Panc1 (cell line): ENCODE measurements at regions not wholly inside any gene's neighbourhood (a gene's known extent, or its start where the extent isn't known, plus 50 kb on each side); places are given as distances from the start of the nearest gene placed in this dataset.
A peak's percentile ranks its signal among the peaks of the same experiment; 100 is the strongest.

Source experiments
- ATAC-seq: fragments of 200-7000 bp; cut with Tn5 transposase; 2 replicates; pipeline ENCODE4 v1.9.1; 2020; ENCODE audit warnings: mild to moderate bottlenecking, moderate library complexity
- BruUV-seq: library from RNA; stranded (reverse); fragments of 400-500 nt; replicated peaks from 2 replicates; lab custom pipeline; 2021; lab: Mats Ljungman, UMichigan
- CTCF ChIA-PET: fragments of 300-600 bp; sonication (Branson Sonifier 250); formaldehyde crosslinking; loops from one replicate; lab custom pipeline; 2022; ENCODE audit warnings: antibody characterized with exemption; lab: Charles Lee
- POLR2A ChIA-PET: fragments of 300-600 bp; sonication (Branson Sonifier 250); formaldehyde crosslinking; loops from one replicate; lab custom pipeline; 2022; ENCODE audit warnings: antibody characterized with exemption; lab: Charles Lee
- DNase-seq: peaks from one replicate; pipeline ENCODE4 v3.0.0-alpha.2; 2010; ENCODE audit warnings: low read depth, low spot score
- H3K27ac ChIP-seq: 2 replicates; pipeline ENCODE4 v1.5.1; 2011; ENCODE audit warnings: mild to moderate bottlenecking, low read length, inconsistent platforms
- H3K27me3 ChIP-seq: fragments of 200-500 bp; sonication (Bioruptor generic); 2 replicates; pipeline ENCODE4 v1.6.0; 2014; ENCODE audit warnings: low read length, inconsistent platforms; ENCODE audit not compliant: control insufficient read depth, insufficient read depth
- H3K36me3 ChIP-seq: fragments of 200-500 bp; sonication (Bioruptor generic); 2 replicates; pipeline ENCODE4 v1.5.1; 2014; ENCODE audit warnings: inconsistent platforms, mild to moderate bottlenecking, low read length, moderate library complexity; ENCODE audit not compliant: control insufficient read depth, insufficient read depth
- H3K4me1 ChIP-seq: 2 replicates; pipeline ENCODE4 v1.5.1; 2011; ENCODE audit warnings: inconsistent platforms, mild to moderate bottlenecking, low read length, moderate library complexity; ENCODE audit not compliant: control insufficient read depth, insufficient read depth
- H3K4me3 ChIP-seq, 2 experiments: 2 replicates each; pipeline ENCODE4 v1.5.1; 2011 to 2012; ENCODE audit warnings: low read depth in 2 of 2, low read length in 2 of 2, mild to moderate bottlenecking in 2 of 2, inconsistent platforms in 1 of 2, moderate library complexity in 1 of 2
- H3K9me3 ChIP-seq: fragments of 200-500 bp; sonication (Bioruptor generic); 2 replicates; pipeline ENCODE4 v1.5.1; 2014; ENCODE audit warnings: low read depth, mild to moderate bottlenecking, inconsistent platforms, low read length, moderate library complexity; ENCODE audit not compliant: control insufficient read depth, insufficient read depth
- CTCF ChIP-seq: fragments of 450-650 bp; IDR thresholded peaks from 2 replicates; pipeline ENCODE4 v1.5.1; 2017; ENCODE audit warnings: mild to moderate bottlenecking
- POLR2AphosphoS5 ChIP-seq: IDR thresholded peaks from 2 replicates; pipeline ENCODE4 v1.6.1; 2012; ENCODE audit warnings: mild to moderate bottlenecking, low read depth, low read length, moderate library complexity
- REST ChIP-seq, 2 experiments: IDR thresholded peaks; 2 replicates each; pipeline ENCODE4 v1.6.1; 2011 to 2012; ENCODE audit warnings: low read depth in 2 of 2, control low read depth in 1 of 2, low read length in 1 of 2, mild to moderate bottlenecking in 1 of 2, moderate library complexity in 1 of 2; ENCODE audit not compliant: insufficient read depth in 1 of 2
- SIN3A ChIP-seq: IDR thresholded peaks from 2 replicates; pipeline ENCODE4 v1.6.1; 2012; ENCODE audit warnings: low read depth, mild to moderate bottlenecking, low read length, moderate library complexity, borderline replicate concordance; ENCODE audit not compliant: insufficient read depth
- TCF7L2 ChIP-seq: IDR thresholded peaks from 2 replicates; pipeline ENCODE4 v1.6.1; 2011; ENCODE audit warnings: mild to moderate bottlenecking, low read depth, low read length, inconsistent platforms
- in situ Hi-C: cut with HindIII; loops from 2 replicates; pipeline ENCODE4 v1.10.0; 2016; ENCODE audit warnings: low sequenced_read_pairs, low pct_unique_long_range_greater_than_20kb
- intact Hi-C: fragments of 100-400 bp; cut with micrococcal nuclease; formaldehyde crosslinking; loops from one replicate; pipeline ENCODE4 v1.10.0; 2022; ENCODE audit not compliant: unreplicated experiment

GRCh38 chr16:72242757-72243156 lies 70.8 kb upstream of the PMFBP1 start:
- Histone ChIP-seq H3K27me3 (no peaks in the 10 kb centered on the region), H3K27ac (no peak overlapping the region), H3K4me1 (no peaks in the 10 kb centered on the region), H3K9me3 (no peaks in the 10 kb centered on the region), H3K4me3 (no peak overlapping the region), H3K36me3 (no peaks in the 10 kb centered on the region)
- in situ Hi-C loops (no loop called here), intact Hi-C loops (loop anchor here (2.0 kb wide), 1 partner anchor 224 kb away; no protein-coding TSS in a partner anchor)
- ChIA-PET POLR2A (no interaction called here), CTCF (no interaction called here)
- DNase-seq (no peak), ATAC-seq (no peak)
- BruUV-seq = no TSS peak
- TF ChIP-seq SIN3A (no peak), POLR2AphosphoS5 (no peak), REST (IDR thresholded peaks at IDR 0.05; ENCODE audit: insufficient read depth in 1 of 2, low read depth in 2 of 2, low read length in 1 of 2) (no peak)

DNA sequence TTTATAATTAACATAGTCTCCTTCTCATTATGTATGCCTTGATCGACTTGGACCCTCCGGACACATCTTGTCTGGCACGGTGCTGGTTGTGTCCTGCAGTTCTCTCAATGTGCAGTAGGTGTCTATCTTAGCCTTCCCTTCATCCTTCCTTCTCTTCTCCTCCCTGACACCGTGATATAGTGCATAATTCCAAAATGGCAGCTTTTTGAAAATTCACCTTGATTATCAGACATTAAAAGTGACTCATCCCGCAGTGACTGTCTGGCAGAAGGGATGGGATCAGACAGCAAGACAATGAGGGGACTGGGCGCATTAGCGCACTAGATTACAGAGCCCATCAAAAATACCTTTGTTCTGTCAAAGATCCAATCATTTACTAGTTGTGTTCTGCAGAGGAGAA lies 70.0 kb upstream of the PMFBP1 start:
- in situ Hi-C loops = no loop called here
- POLR2A ChIA-PET = no interaction called here

More for the DNA sequence above, 70.0 kb upstream of the PMFBP1 start:
- Histone ChIP-seq H3K36me3 (no peaks in the 10 kb centered on the region), H3K27me3 (no peaks in the 10 kb centered on the region), H3K4me3 (no peak overlapping the region), H3K9me3 (no peaks in the 10 kb centered on the region), H3K27ac (no peak overlapping the region), H3K4me1 (no peaks in the 10 kb centered on the region)
- DNase-seq = peak; percentile 7
- CTCF ChIA-PET = no interaction called here
- TF ChIP-seq SIN3A (no peak), POLR2AphosphoS5 (no peak), CTCF (peak; percentile 73), REST (IDR thresholded peaks at IDR 0.05; ENCODE audit: insufficient read depth in 1 of 2, low read depth in 2 of 2, low read length in 1 of 2) (no peak), TCF7L2 (no peak)
- intact Hi-C loops = loop anchor here (2.0 kb wide), 1 partner anchor 225 kb away; no protein-coding TSS in a partner anchor
- BruUV-seq = no TSS peak
- peak; percentile 88 for ATAC-seq
